ENCODE measurements at regions not wholly inside any gene's neighbourhood (a gene's known extent, or its start where the extent isn't known, plus 50 kb on each side); places are given as distances from the start of the nearest gene placed in this dataset.

DNA sequence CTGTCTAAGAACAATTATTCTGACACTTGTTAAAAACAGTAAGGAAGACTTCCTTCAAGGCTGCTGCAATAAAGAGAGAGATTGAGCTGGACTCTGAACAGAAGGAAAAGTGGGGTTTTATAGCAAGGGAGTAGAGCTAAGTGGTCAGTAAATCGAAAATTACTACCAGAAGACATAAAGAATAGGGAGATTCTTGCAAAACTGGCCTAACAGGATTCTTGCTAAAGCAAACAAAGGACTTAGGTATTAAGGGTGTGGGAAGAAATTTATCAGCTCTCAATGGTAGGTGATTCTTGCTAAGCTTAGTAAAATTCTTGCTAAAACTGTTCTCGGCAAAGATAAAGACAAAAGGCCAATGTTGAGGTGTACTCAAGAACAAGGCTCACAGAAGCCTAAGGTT, 300.5 kb downstream of the SLCO4C1 start:
- H3K9me3 ChIP-seq (ENCODE audit: insufficient read depth, low read depth, low read length), result no peaks in the 10 kb centered on the region
- no peaks in the 10 kb centered on the region for H3K36me3 ChIP-seq (ENCODE audit: control insufficient read depth in 1 of 2, insufficient read depth in 2 of 2, low read length in 2 of 2)
- H3K14ac ChIP-seq (ENCODE audit: low read length), result no peak overlapping the region
- no peak overlapping the region for H3K4me3 ChIP-seq (ENCODE audit: low read depth, low read length)
- no peak overlapping the region for H4K12ac ChIP-seq (ENCODE audit: low read depth, low read length)
- no peak overlapping the region for H4K91ac ChIP-seq (ENCODE audit: low read depth, low read length)
- no peak overlapping the region for H3K4ac ChIP-seq (ENCODE audit: low read depth, low read length)
- no peaks in the 10 kb centered on the region for H3K27me3 ChIP-seq (ENCODE audit: insufficient read depth, low read length)
- no peak overlapping the region for H3K23ac ChIP-seq (ENCODE audit: low read length)
- H2BK12ac ChIP-seq (ENCODE audit: low read length), result no peak overlapping the region
- no peak overlapping the region for H3K27ac ChIP-seq (ENCODE audit: low read depth, low read length)
- no peak overlapping the region for H3K9ac ChIP-seq (ENCODE audit: low read length)
- H3K4me2 ChIP-seq (ENCODE audit: low read length), result no peak overlapping the region
- no peak overlapping the region for H4K8ac ChIP-seq (ENCODE audit: low read depth, low read length)
- H2BK5ac ChIP-seq (ENCODE audit: low read depth, low read length, poor library complexity), result no peak overlapping the region
- WGBS (ENCODE audit: extremely low coverage, insufficient coverage, insufficient read length), result no CpG with 5 or more reads among the region's 2 CpGs
- no peak overlapping the region for H3K18ac ChIP-seq (ENCODE audit: low read length)
- no peak overlapping the region for H2BK120ac ChIP-seq (ENCODE audit: insufficient read depth, low read length, poor library complexity)
- no peaks in the 10 kb centered on the region for H3K79me1 ChIP-seq (ENCODE audit: low read length)
- no peaks in the 10 kb centered on the region for H3K4me1 ChIP-seq (ENCODE audit: control insufficient read depth in 1 of 2, insufficient read depth in 2 of 2, low read length in 2 of 2)
- no peak overlapping the region for H2AK5ac ChIP-seq (ENCODE audit: low read length)
- H2AFZ ChIP-seq (ENCODE audit: insufficient read depth, low read length, poor library complexity), result no peak overlapping the region
- DNase-seq, result peak; percentile 11 to 72
- no peaks in the 10 kb centered on the region for H3K79me2 ChIP-seq (ENCODE audit: control insufficient read depth, insufficient read depth, low read length, poor library complexity)

DNA sequence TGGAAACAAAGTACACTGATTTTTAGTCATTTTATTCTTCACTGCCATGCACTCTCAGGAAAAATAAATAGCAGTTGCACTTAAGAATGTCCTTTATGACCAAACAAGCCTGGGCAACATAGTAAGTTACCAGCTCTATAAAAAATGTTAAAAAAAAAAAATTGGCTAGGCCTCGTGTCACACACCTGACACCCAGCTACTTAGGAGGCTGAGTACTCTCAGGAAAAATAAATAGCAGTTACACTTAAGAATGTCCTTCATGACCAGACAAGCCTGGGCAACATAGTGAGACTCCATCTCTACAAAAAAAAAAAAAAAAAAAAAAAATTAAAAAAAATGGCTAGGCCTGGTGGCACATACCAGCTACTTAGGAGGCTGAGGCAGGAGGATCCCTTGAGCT, 304.6 kb downstream of the SLCO4C1 start:
- Histone ChIP-seq H3K14ac (ENCODE audit: low read length) (no peak overlapping the region), H3K27me3 (ENCODE audit: insufficient read depth, low read length) (no peaks in the 10 kb centered on the region), H2AFZ (ENCODE audit: insufficient read depth, low read length, poor library complexity) (no peak overlapping the region), H4K8ac (ENCODE audit: low read depth, low read length) (no peak overlapping the region), H4K12ac (ENCODE audit: low read depth, low read length) (no peak overlapping the region), H2BK5ac (ENCODE audit: low read depth, low read length, poor library complexity) (no peak overlapping the region), H3K18ac (ENCODE audit: low read length) (no peak overlapping the region), H4K91ac (ENCODE audit: low read depth, low read length) (no peak overlapping the region), H2BK120ac (ENCODE audit: insufficient read depth, low read length, poor library complexity) (no peak overlapping the region), H3K79me2 (ENCODE audit: control insufficient read depth, insufficient read depth, low read length, poor library complexity) (no peaks in the 10 kb centered on the region), H3K27ac (ENCODE audit: low read depth, low read length) (no peak overlapping the region), H3K36me3 (ENCODE audit: control insufficient read depth in 1 of 2, insufficient read depth in 2 of 2, low read length in 2 of 2) (no peaks in the 10 kb centered on the region), H3K9ac (ENCODE audit: low read length) (no peak overlapping the region), H3K9me3 (ENCODE audit: insufficient read depth, low read depth, low read length) (no peaks in the 10 kb centered on the region), H3K4me3 (ENCODE audit: low read depth, low read length) (no peak overlapping the region), H3K4me2 (ENCODE audit: low read length) (no peak overlapping the region), H3K4ac (ENCODE audit: low read depth, low read length) (no peak overlapping the region), H2AK5ac (ENCODE audit: low read length) (no peak overlapping the region), H2BK12ac (ENCODE audit: low read length) (no peak overlapping the region), H3K79me1 (ENCODE audit: low read length) (no peaks in the 10 kb centered on the region), H3K4me1 (ENCODE audit: control insufficient read depth in 1 of 2, insufficient read depth in 2 of 2, low read length in 2 of 2) (no peaks in the 10 kb centered on the region), H3K23ac (ENCODE audit: low read length) (no peak overlapping the region)
- no peak for DNase-seq
- WGBS (ENCODE audit: extremely low coverage, insufficient coverage, insufficient read length), result no CpG with 5 or more reads among the region's 1 CpG

DNA sequence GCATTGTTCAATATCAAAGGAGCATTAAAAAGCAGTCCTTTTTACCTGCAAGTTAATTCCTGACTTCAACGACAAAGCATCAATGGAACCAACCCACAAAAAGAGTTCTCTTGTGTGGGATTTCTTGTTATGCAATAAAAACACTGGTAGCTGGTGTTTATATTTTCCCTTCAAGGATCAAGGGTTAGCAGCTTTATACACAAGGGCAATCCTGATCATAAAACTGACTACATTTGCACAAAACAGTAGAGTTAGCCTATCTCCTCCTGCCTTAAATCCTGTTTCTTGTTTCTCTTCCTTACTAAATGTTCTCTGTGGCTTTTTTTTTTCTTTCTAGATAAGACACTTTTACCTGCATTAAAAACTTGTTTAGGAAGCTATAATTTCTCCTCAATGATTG, 306.4 kb downstream of the SLCO4C1 start:
- Histone ChIP-seq H2BK5ac (ENCODE audit: low read depth, low read length, poor library complexity) (no peak overlapping the region), H3K4me1 (ENCODE audit: control insufficient read depth in 1 of 2, insufficient read depth in 2 of 2, low read length in 2 of 2) (no peaks in the 10 kb centered on the region), H2AK5ac (ENCODE audit: low read length) (no peak overlapping the region), H3K4me2 (ENCODE audit: low read length) (no peak overlapping the region), H3K27me3 (ENCODE audit: insufficient read depth, low read length) (no peaks in the 10 kb centered on the region), H2BK120ac (ENCODE audit: insufficient read depth, low read length, poor library complexity) (no peak overlapping the region), H3K9me3 (ENCODE audit: insufficient read depth, low read depth, low read length) (no peaks in the 10 kb centered on the region), H2BK12ac (ENCODE audit: low read length) (no peak overlapping the region), H3K4me3 (ENCODE audit: low read depth, low read length) (no peak overlapping the region), H3K79me2 (ENCODE audit: control insufficient read depth, insufficient read depth, low read length, poor library complexity) (no peaks in the 10 kb centered on the region), H3K79me1 (ENCODE audit: low read length) (no peaks in the 10 kb centered on the region), H3K23ac (ENCODE audit: low read length) (no peak overlapping the region), H3K4ac (ENCODE audit: low read depth, low read length) (no peak overlapping the region), H3K18ac (ENCODE audit: low read length) (no peak overlapping the region), H4K8ac (ENCODE audit: low read depth, low read length) (no peak overlapping the region), H3K9ac (ENCODE audit: low read length) (no peak overlapping the region), H3K36me3 (ENCODE audit: control insufficient read depth in 1 of 2, insufficient read depth in 2 of 2, low read length in 2 of 2) (no peaks in the 10 kb centered on the region), H3K14ac (ENCODE audit: low read length) (no peak overlapping the region), H4K91ac (ENCODE audit: low read depth, low read length) (no peak overlapping the region), H2AFZ (ENCODE audit: insufficient read depth, low read length, poor library complexity) (no peak overlapping the region), H4K12ac (ENCODE audit: low read depth, low read length) (no peak overlapping the region), H3K27ac (ENCODE audit: low read depth, low read length) (no peak overlapping the region)
- no CpG with 5 or more reads among the region's 1 CpG for WGBS (ENCODE audit: extremely low coverage, insufficient coverage, insufficient read length)
- no peak for DNase-seq

DNA sequence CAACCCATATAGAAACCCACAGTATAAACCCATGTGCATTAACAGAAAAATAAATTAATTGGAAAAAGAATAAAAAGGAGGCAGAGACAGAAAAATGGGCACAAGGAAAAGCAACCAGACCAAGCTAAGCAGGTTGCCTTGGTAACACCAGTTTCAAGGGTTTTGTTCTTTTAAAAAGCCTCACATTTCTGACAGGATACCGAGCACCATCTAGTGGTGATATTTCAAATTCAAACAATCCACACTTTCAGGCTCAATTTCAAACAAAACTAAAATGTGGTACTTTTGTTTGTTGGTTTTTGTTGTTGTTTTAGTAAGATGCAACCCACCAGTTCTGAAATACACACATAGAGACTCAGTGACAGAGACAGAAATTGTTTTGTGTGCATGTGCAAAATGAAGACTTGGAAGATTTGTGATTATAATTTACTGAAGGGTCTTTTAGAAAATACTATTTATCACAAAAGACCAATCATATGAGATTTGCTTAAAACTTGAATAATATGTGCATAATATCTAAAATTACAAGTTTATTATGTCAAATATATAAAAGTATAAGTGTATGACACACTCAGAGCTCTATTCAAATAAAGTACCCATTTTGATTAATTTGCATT, 318.2 kb downstream of the SLCO4C1 start:
- H2AK5ac ChIP-seq (ENCODE audit: low read length), result no peak overlapping the region
- H3K4me2 ChIP-seq (ENCODE audit: low read length), result no peak overlapping the region
- H3K79me2 ChIP-seq (ENCODE audit: control insufficient read depth, insufficient read depth, low read length, poor library complexity), result no peaks in the 10 kb centered on the region
- no peak overlapping the region for H2BK12ac ChIP-seq (ENCODE audit: low read length)
- H4K91ac ChIP-seq (ENCODE audit: low read depth, low read length), result no peak overlapping the region
- no peak overlapping the region for H2BK120ac ChIP-seq (ENCODE audit: insufficient read depth, low read length, poor library complexity)
- no peak overlapping the region for H2AFZ ChIP-seq (ENCODE audit: insufficient read depth, low read length, poor library complexity)
- no peaks in the 10 kb centered on the region for H3K9me3 ChIP-seq (ENCODE audit: insufficient read depth, low read depth, low read length)
- no peak overlapping the region for H4K12ac ChIP-seq (ENCODE audit: low read depth, low read length)
- no peaks in the 10 kb centered on the region for H3K4me1 ChIP-seq (ENCODE audit: control insufficient read depth in 1 of 2, insufficient read depth in 2 of 2, low read length in 2 of 2)
- no peak overlapping the region for H3K18ac ChIP-seq (ENCODE audit: low read length)
- no peak overlapping the region for H3K27ac ChIP-seq (ENCODE audit: low read depth, low read length)
- no peak overlapping the region for H3K4ac ChIP-seq (ENCODE audit: low read depth, low read length)
- H3K23ac ChIP-seq (ENCODE audit: low read length), result no peak overlapping the region
- no peaks in the 10 kb centered on the region for H3K79me1 ChIP-seq (ENCODE audit: low read length)
- H3K36me3 ChIP-seq (ENCODE audit: control insufficient read depth in 1 of 2, insufficient read depth in 2 of 2, low read length in 2 of 2), result no peaks in the 10 kb centered on the region
- no peak overlapping the region for H3K4me3 ChIP-seq (ENCODE audit: low read depth, low read length)
- H2BK5ac ChIP-seq (ENCODE audit: low read depth, low read length, poor library complexity), result no peak overlapping the region
- H3K14ac ChIP-seq (ENCODE audit: low read length), result no peak overlapping the region
- H3K9ac ChIP-seq (ENCODE audit: low read length), result no peak overlapping the region
- WGBS (ENCODE audit: extremely low coverage, insufficient coverage, insufficient read length), result no CpG with 5 or more reads among the region's 1 CpG
- H4K8ac ChIP-seq (ENCODE audit: low read depth, low read length), result no peak overlapping the region
- DNase-seq, result peak; percentile 1 to 73
- H3K27me3 ChIP-seq (ENCODE audit: insufficient read depth, low read length), result no peaks in the 10 kb centered on the region

Data from trophoblast cell (in vitro differentiated cells and primary cell).